ENCODE measurements at regions not wholly inside any gene's neighbourhood (a gene's known extent, or its start where the extent isn't known, plus 50 kb on each side); places are given as distances from the start of the nearest gene placed in this dataset.

- no peak for DNase-seq
These were observed 93.5 kb downstream of the C1orf94 start for GRCh38 chr1:34270181-34270580.

GRCh38 chr1:34272152-34272551, 95.4 kb downstream of the C1orf94 start:
- no peak for DNase-seq

- DNase-seq, result no peak
These were observed 98.4 kb downstream of the C1orf94 start for GRCh38 chr1:34275150-34275549.

- no peak for DNase-seq
These were observed 99.9 kb downstream of the C1orf94 start for GRCh38 chr1:34276606-34277005.

- no peak for DNase-seq
These were observed 100.4 kb downstream of the C1orf94 start for GRCh38 chr1:34277150-34277549.

- no peak for DNase-seq
These were observed 101.5 kb downstream of the C1orf94 start for GRCh38 chr1:34278211-34278610.

GRCh38 chr1:34279971-34280370, 103.3 kb downstream of the C1orf94 start:
- no peak for DNase-seq

- DNase-seq, result no peak
These were observed 103.8 kb downstream of the C1orf94 start for GRCh38 chr1:34280509-34280908.

- DNase-seq, result no peak
These were observed 106.4 kb downstream of the C1orf94 start for GRCh38 chr1:34283142-34283541.

GRCh38 chr1:34286511-34286910, 109.8 kb downstream of the C1orf94 start:
- DNase-seq, result no peak

- no peak for DNase-seq
These were observed 114.1 kb downstream of the C1orf94 start for GRCh38 chr1:34290831-34291230.

- no peak for DNase-seq
These were observed 115.8 kb downstream of the C1orf94 start for GRCh38 chr1:34292472-34292871.

- no peak for DNase-seq
These were observed 119.4 kb downstream of the C1orf94 start for GRCh38 chr1:34296059-34296458.

GRCh38 chr1:34302798-34303197, 126.1 kb downstream of the C1orf94 start:
- DNase-seq, result no peak

GRCh38 chr1:34303218-34303617, 126.5 kb downstream of the C1orf94 start:
- DNase-seq, result no peak

- DNase-seq, result no peak
These were observed 129.9 kb downstream of the C1orf94 start for GRCh38 chr1:34306568-34306967.

GRCh38 chr1:34312359-34312758, 135.7 kb downstream of the C1orf94 start:
- no peak for DNase-seq

- no peak for DNase-seq
These were observed 139.3 kb downstream of the C1orf94 start for GRCh38 chr1:34315974-34316373.

- DNase-seq, result no peak
These were observed 140.1 kb downstream of the C1orf94 start for GRCh38 chr1:34316773-34317172.

- no peak for DNase-seq
These were observed 142.5 kb downstream of the C1orf94 start for GRCh38 chr1:34319218-34319617.

GRCh38 chr1:34320053-34320669, 143.5 kb downstream of the C1orf94 start:
- no peak for DNase-seq

- no peak for DNase-seq
These were observed 146.3 kb downstream of the C1orf94 start for GRCh38 chr1:34322969-34323368.

GRCh38 chr1:34324879-34325440, 148.3 kb downstream of the C1orf94 start:
- DNase-seq, result no peak

GRCh38 chr1:34328281-34328799, 151.6 kb downstream of the C1orf94 start:
- no peak for DNase-seq

- DNase-seq, result no peak
These were observed 153.4 kb downstream of the C1orf94 start for GRCh38 chr1:34330061-34330460.
